ENCODE measurements at regions not wholly inside any gene's neighbourhood (a gene's known extent, or its start where the extent isn't known, plus 50 kb on each side); places are given as distances from the start of the nearest gene placed in this dataset.

- no peak for TF ChIP-seq CTCF (IDR thresholded peaks at IDR 0.05; ENCODE audit: insufficient read depth, low read depth, low read length, missing control alignments)
- no peak overlapping the region for H3K4me3 ChIP-seq (ENCODE audit: low read length)
- DNase-seq (ENCODE audit: low read depth): no peak
Measured at GRCh38 chr14:101113835-101114725, 210.6 kb upstream of the RTL1 start.

GRCh38 chr14:101114726-101115515 lies 211.4 kb upstream of the RTL1 start:
- no peak for TF ChIP-seq CTCF (IDR thresholded peaks at IDR 0.05; ENCODE audit: insufficient read depth, low read depth, low read length, missing control alignments)
- no peak for DNase-seq (ENCODE audit: low read depth)
- no peak overlapping the region for H3K4me3 ChIP-seq (ENCODE audit: low read length)

- no peak for DNase-seq (ENCODE audit: low read depth)
- no peak for TF ChIP-seq CTCF (IDR thresholded peaks at IDR 0.05; ENCODE audit: insufficient read depth, low read depth, low read length, missing control alignments)
Measured at GRCh38 chr14:101115652-101116051, 212.1 kb upstream of the RTL1 start.

GRCh38 chr14:101116065-101116464 lies 212.5 kb upstream of the RTL1 start:
- TF ChIP-seq CTCF (IDR thresholded peaks at IDR 0.05; ENCODE audit: insufficient read depth, low read depth, low read length, missing control alignments): no peak
- no peak for DNase-seq (ENCODE audit: low read depth)
- H3K4me3 ChIP-seq (ENCODE audit: low read length): no peak overlapping the region

More at GRCh38 chr14:101115652-101116051, 212.1 kb upstream of the RTL1 start:
- no peak overlapping the region for H3K4me3 ChIP-seq (ENCODE audit: low read length)

- DNase-seq (ENCODE audit: low read depth): no peak
- no peak for TF ChIP-seq CTCF (IDR thresholded peaks at IDR 0.05; ENCODE audit: insufficient read depth, low read depth, low read length, missing control alignments)
- no peak overlapping the region for H3K4me3 ChIP-seq (ENCODE audit: low read length)
Measured at GRCh38 chr14:101116486-101117130, 213.1 kb upstream of the RTL1 start.

- DNase-seq (ENCODE audit: low read depth): no peak
- no peak for TF ChIP-seq CTCF (IDR thresholded peaks at IDR 0.05; ENCODE audit: insufficient read depth, low read depth, low read length, missing control alignments)
- no peak overlapping the region for H3K4me3 ChIP-seq (ENCODE audit: low read length)
Measured at GRCh38 chr14:101117543-101117942, 214.0 kb upstream of the RTL1 start.

All from epithelial cell of esophagus (primary cell).